DND-41 (cell line): ENCODE measurements at regions not wholly inside any gene's neighbourhood (a gene's known extent, or its start where the extent isn't known, plus 50 kb on each side); places are given as distances from the start of the nearest gene placed in this dataset.

Experiments
- CTCF ChIP-seq: IDR thresholded peaks from 2 replicates; pipeline ENCODE4 v1.5.1; 2012; ENCODE audit warnings: borderline replicate concordance, low read length, moderate library complexity, mild to moderate bottlenecking; ENCODE audit not compliant: poor library complexity, severe bottlenecking; ENCODE audit errors: extremely low read depth
- EZH2 ChIP-seq: IDR thresholded peaks from 3 replicates; pipeline ENCODE4 v1.6.1; 2012; ENCODE audit warnings: borderline replicate concordance, low read depth, mild to moderate bottlenecking, moderate library complexity, low read length, inconsistent platforms; ENCODE audit not compliant: severe bottlenecking

- no peak for TF ChIP-seq CTCF
- TF ChIP-seq EZH2: no peak
Measured at GRCh38 chr1:221241157-221241556, 361.9 kb downstream of the HLX start.
